Keratinocyte (primary cell): ENCODE measurements at regions not wholly inside any gene's neighbourhood (a gene's known extent, or its start where the extent isn't known, plus 50 kb on each side); places are given as distances from the start of the nearest gene placed in this dataset.

ENCODE experiments used
- DNase-seq: peaks from one replicate; pipeline ENCODE4 v3.0.0-alpha.2; 2011; ENCODE audit warnings: low read depth, missing footprints, low spot score
- FAIRE-seq: peaks from 2 replicates; lab custom pipeline; 2011; peaks lifted over from hg19 to GRCh38; lab: Jason Lieb, UNC
- H2AFZ ChIP-seq: 2 replicates; pipeline ENCODE4 v1.6.0; 2012; ENCODE audit warnings: low read length, control low read depth, inconsistent platforms; ENCODE audit not compliant: control insufficient read depth
- H3K27ac ChIP-seq: 2 replicates; pipeline ENCODE4 v1.5.1; 2011; ENCODE audit warnings: low read length; ENCODE audit not compliant: control insufficient read depth, insufficient read depth
- H3K27me3 ChIP-seq: 3 replicates; pipeline ENCODE4 v1.6.0; 2011; ENCODE audit warnings: low read length; ENCODE audit not compliant: control insufficient read depth, insufficient read depth; ENCODE audit errors: extremely low read depth
- H3K36me3 ChIP-seq, 2 experiments: 2 replicates in 1 of 2; 3 replicates in 1 of 2; pipeline ENCODE4 v1.5.1; 2011; ENCODE audit warnings: low read length in 2 of 2, mild to moderate bottlenecking in 1 of 2; ENCODE audit not compliant: control insufficient read depth in 2 of 2, insufficient read depth in 2 of 2; ENCODE audit errors: extremely low read depth in 1 of 2
- H3K4me1 ChIP-seq: 3 replicates; pipeline ENCODE4 v1.5.1; 2011; ENCODE audit warnings: low read length; ENCODE audit not compliant: control insufficient read depth, insufficient read depth; ENCODE audit errors: extremely low read depth
- H3K4me2 ChIP-seq: 3 replicates; pipeline ENCODE4 v1.6.0; 2011; ENCODE audit warnings: low read depth, low read length; ENCODE audit not compliant: control insufficient read depth, insufficient read depth; ENCODE audit errors: extremely low read depth
- H3K4me3 ChIP-seq, 3 experiments: fragments of 200-600 bp in 1 of 3; sonication (generic) in 1 of 3; 2 replicates in 2 of 3; 3 replicates in 1 of 3; pipeline ENCODE4 v1.5.1; 2011 to 2016; ENCODE audit warnings: low read length in 3 of 3, mild to moderate bottlenecking in 3 of 3, control low read depth in 2 of 3, inconsistent platforms in 1 of 3, low read depth in 1 of 3, mixed read lengths in 1 of 3, mixed run types in 1 of 3, moderate library complexity in 1 of 3; ENCODE audit not compliant: control insufficient read depth in 2 of 3, insufficient read depth in 2 of 3; ENCODE audit errors: extremely low read depth in 1 of 3
- H3K79me2 ChIP-seq: 2 replicates; pipeline ENCODE4 v1.6.0; 2012; ENCODE audit warnings: low read length; ENCODE audit not compliant: control insufficient read depth, insufficient read depth
- H3K9ac ChIP-seq: 3 replicates; pipeline ENCODE4 v1.6.0; 2011; ENCODE audit warnings: low read length; ENCODE audit not compliant: control insufficient read depth, insufficient read depth; ENCODE audit errors: extremely low read depth
- H3K9me1 ChIP-seq: 3 replicates; pipeline ENCODE4 v1.6.0; 2011; ENCODE audit warnings: low read length; ENCODE audit not compliant: control insufficient read depth, insufficient read depth; ENCODE audit errors: extremely low read depth
- H3K9me3 ChIP-seq: 2 replicates; pipeline ENCODE4 v1.5.1; 2012; ENCODE audit warnings: low read depth, low read length; ENCODE audit not compliant: control insufficient read depth
- H4K20me1 ChIP-seq: 3 replicates; pipeline ENCODE4 v1.6.0; 2011; ENCODE audit warnings: low read length; ENCODE audit not compliant: control insufficient read depth, insufficient read depth; ENCODE audit errors: extremely low read depth
- EZH2 ChIP-seq: IDR thresholded peaks from one replicate; pipeline ENCODE4 v1.6.1; 2012; ENCODE audit warnings: inconsistent platforms, mild to moderate bottlenecking, low read length, moderate library complexity
- dilution Hi-C: fragments of 300-500 bp; cut with MboI; formaldehyde crosslinking; loops from one replicate; pipeline ENCODE4 v1.7.0; 2020; ENCODE audit warnings: low sequenced_read_pairs; ENCODE audit not compliant: extremely low pct_ligation_motif_present
- TF ChIP-seq, protein P1 (sequence below), 3 experiments: IDR thresholded peaks in 1 of 3; conservative IDR thresholded peaks in 1 of 3; optimal IDR thresholded peaks in 1 of 3; 2 replicates in 2 of 3; 3 replicates in 1 of 3; pipeline versions ENCODE3 to v1.5.1; 2011; ENCODE audit warnings: low read length in 3 of 3, mild to moderate bottlenecking in 3 of 3, moderate library complexity in 2 of 3, control low read depth in 1 of 3, inconsistent platforms in 1 of 3; ENCODE audit not compliant: insufficient read depth in 2 of 3; ENCODE audit errors: extremely low read depth in 1 of 3

GRCh38 chr11:33945481-33946268, 53.8 kb upstream of the LMO2 start:
- Histone ChIP-seq H3K79me2 (no peaks in the 10 kb centered on the region), H3K9ac (no peak overlapping the region), H2AFZ (no peak overlapping the region), H3K27me3 (no peaks in the 10 kb centered on the region), H3K27ac (no peak overlapping the region), H3K4me3 (no peak overlapping the region), H3K9me1 (no peaks in the 10 kb centered on the region), H3K9me3 (no peaks in the 10 kb centered on the region), H4K20me1 (no peaks in the 10 kb centered on the region), H3K4me1 (peaks cover 5% of the 10 kb centered on the region), H3K36me3 (no peaks in the 10 kb centered on the region), H3K4me2 (no peak overlapping the region)
- dilution Hi-C loops, result no loop called here
- no peak for TF ChIP-seq EZH2
- TF ChIP-seq, protein P1, sequence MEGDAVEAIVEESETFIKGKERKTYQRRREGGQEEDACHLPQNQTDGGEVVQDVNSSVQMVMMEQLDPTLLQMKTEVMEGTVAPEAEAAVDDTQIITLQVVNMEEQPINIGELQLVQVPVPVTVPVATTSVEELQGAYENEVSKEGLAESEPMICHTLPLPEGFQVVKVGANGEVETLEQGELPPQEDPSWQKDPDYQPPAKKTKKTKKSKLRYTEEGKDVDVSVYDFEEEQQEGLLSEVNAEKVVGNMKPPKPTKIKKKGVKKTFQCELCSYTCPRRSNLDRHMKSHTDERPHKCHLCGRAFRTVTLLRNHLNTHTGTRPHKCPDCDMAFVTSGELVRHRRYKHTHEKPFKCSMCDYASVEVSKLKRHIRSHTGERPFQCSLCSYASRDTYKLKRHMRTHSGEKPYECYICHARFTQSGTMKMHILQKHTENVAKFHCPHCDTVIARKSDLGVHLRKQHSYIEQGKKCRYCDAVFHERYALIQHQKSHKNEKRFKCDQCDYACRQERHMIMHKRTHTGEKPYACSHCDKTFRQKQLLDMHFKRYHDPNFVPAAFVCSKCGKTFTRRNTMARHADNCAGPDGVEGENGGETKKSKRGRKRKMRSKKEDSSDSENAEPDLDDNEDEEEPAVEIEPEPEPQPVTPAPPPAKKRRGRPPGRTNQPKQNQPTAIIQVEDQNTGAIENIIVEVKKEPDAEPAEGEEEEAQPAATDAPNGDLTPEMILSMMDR (optimal IDR thresholded peaks at IDR 0.05 in 1 of 3, IDR thresholded peaks at IDR 0.05 in 1 of 3, conservative IDR thresholded peaks at IDR 0.05 in 1 of 3; ENCODE audit: extremely low read depth in 1 of 3, insufficient read depth in 2 of 3, low read length in 3 of 3), result no peak
- FAIRE-seq (no peak), DNase-seq (no peak)

DNA sequence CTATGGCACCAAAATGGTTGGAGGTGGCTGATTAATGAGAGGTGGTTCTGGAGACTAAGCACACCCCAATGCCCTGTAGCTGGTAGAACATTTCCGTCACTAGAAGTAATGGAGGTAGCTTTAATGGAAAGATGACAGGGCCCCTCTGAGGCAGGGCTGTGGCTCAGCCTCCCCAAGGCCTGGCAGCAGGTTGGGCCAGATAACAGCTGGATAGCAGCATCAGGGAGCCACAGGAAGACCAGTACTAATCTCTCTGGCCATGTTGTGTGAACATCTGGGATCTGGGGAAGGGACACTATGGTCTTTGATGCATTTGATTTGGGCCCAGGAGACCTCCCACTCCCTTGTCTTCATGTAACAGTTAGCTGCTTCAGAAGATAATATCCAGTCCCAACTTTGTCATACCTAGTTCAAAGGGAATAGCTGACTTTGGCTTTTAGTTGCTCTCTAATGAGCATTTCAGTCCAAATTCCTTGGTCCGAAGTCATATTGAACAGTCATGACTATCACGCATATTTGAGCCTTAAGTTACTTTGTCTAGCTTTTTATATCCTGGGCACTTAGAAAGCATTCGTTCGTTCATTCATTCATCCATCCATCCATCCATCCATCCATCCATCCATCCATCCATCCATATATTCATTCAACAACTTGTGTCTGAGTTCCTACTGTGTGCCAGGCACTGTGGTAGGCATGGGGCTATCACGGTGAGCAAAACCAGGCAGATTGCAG, 53.0 kb upstream of the LMO2 start:
- no peak for FAIRE-seq
- DNase-seq, result no peak
- dilution Hi-C loops, result no loop called here
- Histone ChIP-seq H3K9me1 (no peaks in the 10 kb centered on the region), H3K36me3 (no peaks in the 10 kb centered on the region), H3K79me2 (no peaks in the 10 kb centered on the region), H3K9ac (no peak overlapping the region), H3K27ac (no peak overlapping the region), H3K4me1 (peaks cover 5% of the 10 kb centered on the region), H3K27me3 (no peaks in the 10 kb centered on the region), H3K4me3 (no peak overlapping the region), H3K4me2 (no peak overlapping the region), H3K9me3 (no peaks in the 10 kb centered on the region), H2AFZ (no peak overlapping the region), H4K20me1 (no peaks in the 10 kb centered on the region)
- no peak for TF ChIP-seq EZH2
